GM18873 (cell line): ENCODE measurements at regions not wholly inside any gene's neighbourhood (a gene's known extent, or its start where the extent isn't known, plus 50 kb on each side); places are given as distances from the start of the nearest gene placed in this dataset.

Experiments used
- ATAC-seq: cut with Tn5 transposase; IDR thresholded peaks from one replicate; pipeline ENCODE4 v1.9.1; 2021; ENCODE audit warnings: mild to moderate bottlenecking, moderate library complexity, moderate number of reproducible peaks; ENCODE audit not compliant: unreplicated experiment, low FRiP score

- ATAC-seq = no peak
Observed at GRCh38 chr20:40254023-40254772, 434.8 kb downstream of the MAFB start.

GRCh38 chr20:40251284-40251932, 437.6 kb downstream of the MAFB start:
- ATAC-seq = no peak

- no peak for ATAC-seq
Observed at GRCh38 chr20:40249805-40250204, 439.2 kb downstream of the MAFB start.

- no peak for ATAC-seq
Observed at GRCh38 chr20:40245829-40246228, 443.2 kb downstream of the MAFB start.

- ATAC-seq = no peak
Observed at GRCh38 chr20:40244286-40244685, 444.8 kb downstream of the MAFB start.

GRCh38 chr20:40241596-40242343, 447.3 kb downstream of the MAFB start:
- no peak for ATAC-seq

- ATAC-seq = no peak
Observed at GRCh38 chr20:40238511-40238910, 450.5 kb downstream of the MAFB start.

GRCh38 chr20:40234593-40234992, 454.4 kb downstream of the MAFB start:
- ATAC-seq = no peak

- no peak for ATAC-seq
Observed at GRCh38 chr20:40233406-40233805, 455.6 kb downstream of the MAFB start.

GRCh38 chr20:40232756-40233155, 456.3 kb downstream of the MAFB start:
- no peak for ATAC-seq

- ATAC-seq = no peak
Observed at GRCh38 chr20:40232273-40232672, 456.8 kb downstream of the MAFB start.

GRCh38 chr20:40230486-40230885, 458.6 kb downstream of the MAFB start:
- no peak for ATAC-seq

- ATAC-seq = no peak
Observed at GRCh38 chr20:40225596-40225995, 463.4 kb downstream of the MAFB start.

GRCh38 chr20:40223810-40224209, 465.2 kb downstream of the MAFB start:
- no peak for ATAC-seq

GRCh38 chr20:40218971-40219370, 470.1 kb downstream of the MAFB start:
- ATAC-seq = no peak

GRCh38 chr20:40218316-40218969, 470.6 kb downstream of the MAFB start:
- no peak for ATAC-seq

GRCh38 chr20:40207655-40208054, 481.4 kb downstream of the MAFB start:
- no peak for ATAC-seq

- no peak for ATAC-seq
Observed at GRCh38 chr20:40205971-40206370, 483.1 kb downstream of the MAFB start.

- ATAC-seq = no peak
Observed at GRCh38 chr20:40203032-40203431, 486.0 kb downstream of the MAFB start.

- no peak for ATAC-seq
Observed at GRCh38 chr20:40197691-40198090, 491.3 kb downstream of the MAFB start.

GRCh38 chr20:40196846-40197436, 492.1 kb downstream of the MAFB start:
- ATAC-seq = no peak
